ENCODE measurements at regions not wholly inside any gene's neighbourhood (a gene's known extent, or its start where the extent isn't known, plus 50 kb on each side); places are given as distances from the start of the nearest gene placed in this dataset.

GRCh38 chr5:68446070-68446357 lies 230.5 kb downstream of the PIK3R1 start:
- Histone ChIP-seq H2AFZ (ENCODE audit: low read length) (no peak overlapping the region), H3K4me3 (ENCODE audit: low read depth, low read length, poor library complexity, severe bottlenecking) (no peak overlapping the region), H3K9me3 (ENCODE audit: low read length) (no peaks in the 10 kb centered on the region), H3K9me2 (ENCODE audit: insufficient read depth, low read length) (no peaks in the 10 kb centered on the region), H4K20me1 (ENCODE audit: insufficient read depth, low read length) (no peaks in the 10 kb centered on the region), H3K27ac (ENCODE audit: low read depth, low read length, poor library complexity, severe bottlenecking) (no peak overlapping the region), H3K79me2 (ENCODE audit: insufficient read depth, low read depth, low read length) (no peaks in the 10 kb centered on the region), H3K36me3 (ENCODE audit: insufficient read depth, low read length) (no peaks in the 10 kb centered on the region), H3K4me2 (ENCODE audit: low read length) (no peak overlapping the region), H3K4me1 (ENCODE audit: insufficient read depth, low read length, poor library complexity, severe bottlenecking) (no peaks in the 10 kb centered on the region)
- ChIA-PET CTCF (ENCODE audit: unreplicated experiment) (no interaction called here), POLR2A (interaction anchor here (0.5 kb wide), 1 partner anchor 298 kb away, joined by 3 read pairs; no protein-coding TSS in a partner anchor)
- no TSS peak for BruUV-seq (replicated peaks)
- no peak for DNase-seq (ENCODE audit: low spot score)
- intact Hi-C loops (cut with micrococcal nuclease; ENCODE audit: unreplicated experiment) = no loop called here
- TF ChIP-seq CTCF (conservative IDR thresholded peaks at IDR 0.05; ENCODE audit: low read length) = no peak
- no peak for TF ChIP-seq EZH2phosphoT487 (IDR thresholded peaks at IDR 0.05; ENCODE audit: borderline replicate concordance, low read depth, low read length)

GRCh38 chr5:68446487-68446894 lies 230.9 kb downstream of the PIK3R1 start:
- H2AFZ ChIP-seq (ENCODE audit: low read length) = no peak overlapping the region
- H3K4me2 ChIP-seq (ENCODE audit: low read length) = no peak overlapping the region
- intact Hi-C loops (cut with micrococcal nuclease; ENCODE audit: unreplicated experiment) = no loop called here
- H3K27ac ChIP-seq (ENCODE audit: low read depth, low read length, poor library complexity, severe bottlenecking) = no peak overlapping the region
- no peaks in the 10 kb centered on the region for H3K79me2 ChIP-seq (ENCODE audit: insufficient read depth, low read depth, low read length)
- H3K9me3 ChIP-seq (ENCODE audit: low read length) = no peaks in the 10 kb centered on the region
- BruUV-seq (replicated peaks) = no TSS peak
- H3K4me3 ChIP-seq (ENCODE audit: low read depth, low read length, poor library complexity, severe bottlenecking) = no peak overlapping the region
- H3K9me2 ChIP-seq (ENCODE audit: insufficient read depth, low read length) = no peaks in the 10 kb centered on the region
- H4K20me1 ChIP-seq (ENCODE audit: insufficient read depth, low read length) = no peaks in the 10 kb centered on the region
- ChIA-PET POLR2A (interaction anchor here (0.5 to 0.7 kb wide), 2 partner anchors 298 to 660 kb away, joined by 3 read pairs; no protein-coding TSS in a partner anchor), CTCF (ENCODE audit: unreplicated experiment) (no interaction called here)
- no peaks in the 10 kb centered on the region for H3K4me1 ChIP-seq (ENCODE audit: insufficient read depth, low read length, poor library complexity, severe bottlenecking)
- TF ChIP-seq CTCF (conservative IDR thresholded peaks at IDR 0.05; ENCODE audit: low read length) (no peak), EZH2phosphoT487 (IDR thresholded peaks at IDR 0.05; ENCODE audit: borderline replicate concordance, low read depth, low read length) (no peak)
- H3K36me3 ChIP-seq (ENCODE audit: insufficient read depth, low read length) = no peaks in the 10 kb centered on the region
- no peak for DNase-seq (ENCODE audit: low spot score)

GRCh38 chr5:68447136-68447929 lies 231.8 kb downstream of the PIK3R1 start:
- ChIA-PET CTCF (ENCODE audit: unreplicated experiment) (no interaction called here), POLR2A (interaction anchor here (0.7 kb wide), 1 partner anchor 659 kb away, joined by 3 read pairs; no protein-coding TSS in a partner anchor)
- Histone ChIP-seq H4K20me1 (ENCODE audit: insufficient read depth, low read length) (no peaks in the 10 kb centered on the region), H3K27ac (ENCODE audit: low read depth, low read length, poor library complexity, severe bottlenecking) (no peak overlapping the region), H3K9me3 (ENCODE audit: low read length) (no peaks in the 10 kb centered on the region), H3K9me2 (ENCODE audit: insufficient read depth, low read length) (no peaks in the 10 kb centered on the region), H2AFZ (ENCODE audit: low read length) (no peak overlapping the region), H3K4me1 (ENCODE audit: insufficient read depth, low read length, poor library complexity, severe bottlenecking) (no peaks in the 10 kb centered on the region), H3K4me2 (ENCODE audit: low read length) (no peak overlapping the region), H3K4me3 (ENCODE audit: low read depth, low read length, poor library complexity, severe bottlenecking) (no peak overlapping the region), H3K36me3 (ENCODE audit: insufficient read depth, low read length) (no peaks in the 10 kb centered on the region), H3K79me2 (ENCODE audit: insufficient read depth, low read depth, low read length) (no peaks in the 10 kb centered on the region)
- no TSS peak for BruUV-seq (replicated peaks)
- TF ChIP-seq EZH2phosphoT487 (IDR thresholded peaks at IDR 0.05; ENCODE audit: borderline replicate concordance, low read depth, low read length) = no peak
- TF ChIP-seq CTCF (conservative IDR thresholded peaks at IDR 0.05; ENCODE audit: low read length) = no peak
- intact Hi-C loops (cut with micrococcal nuclease; ENCODE audit: unreplicated experiment) = no loop called here
- no peak for DNase-seq (ENCODE audit: low spot score)
